Glomerular visceral epithelial cell (primary cell): ENCODE measurements at regions not wholly inside any gene's neighbourhood (a gene's known extent, or its start where the extent isn't known, plus 50 kb on each side); places are given as distances from the start of the nearest gene placed in this dataset.
A peak's percentile ranks its signal among the peaks of the same experiment; 100 is the strongest.
"Not testable (repeated sequence)": the region's sequence is repeated elsewhere in the genome, so short reads cannot be mapped to it uniquely, and the experiment has no call there.

Experiments used
- DNase-seq: peaks from one replicate; pipeline ENCODE4 v3.0.0-alpha.2; 2016; ENCODE audit errors: extremely low spot score

DNA sequence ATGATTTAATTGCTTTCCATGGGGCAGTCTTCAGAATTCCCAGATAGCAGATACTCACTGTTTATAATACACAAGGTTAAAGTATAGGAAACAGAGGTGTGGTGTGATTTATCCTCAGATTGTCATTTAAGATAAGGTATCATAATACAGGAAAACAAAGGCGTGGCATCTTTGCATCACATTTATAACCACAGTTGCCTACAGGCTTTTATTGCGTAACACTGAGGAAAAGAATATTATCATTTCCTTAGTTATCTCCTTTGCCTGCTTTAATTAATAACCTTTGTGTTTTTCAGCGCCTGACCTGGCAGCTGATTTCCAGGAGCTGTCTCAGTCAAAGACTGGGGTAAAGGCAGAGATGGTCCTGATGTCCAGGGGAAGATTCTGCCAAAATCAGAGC, 68.8 kb downstream of the SSX7 start:
- DNase-seq = no peak

DNA sequence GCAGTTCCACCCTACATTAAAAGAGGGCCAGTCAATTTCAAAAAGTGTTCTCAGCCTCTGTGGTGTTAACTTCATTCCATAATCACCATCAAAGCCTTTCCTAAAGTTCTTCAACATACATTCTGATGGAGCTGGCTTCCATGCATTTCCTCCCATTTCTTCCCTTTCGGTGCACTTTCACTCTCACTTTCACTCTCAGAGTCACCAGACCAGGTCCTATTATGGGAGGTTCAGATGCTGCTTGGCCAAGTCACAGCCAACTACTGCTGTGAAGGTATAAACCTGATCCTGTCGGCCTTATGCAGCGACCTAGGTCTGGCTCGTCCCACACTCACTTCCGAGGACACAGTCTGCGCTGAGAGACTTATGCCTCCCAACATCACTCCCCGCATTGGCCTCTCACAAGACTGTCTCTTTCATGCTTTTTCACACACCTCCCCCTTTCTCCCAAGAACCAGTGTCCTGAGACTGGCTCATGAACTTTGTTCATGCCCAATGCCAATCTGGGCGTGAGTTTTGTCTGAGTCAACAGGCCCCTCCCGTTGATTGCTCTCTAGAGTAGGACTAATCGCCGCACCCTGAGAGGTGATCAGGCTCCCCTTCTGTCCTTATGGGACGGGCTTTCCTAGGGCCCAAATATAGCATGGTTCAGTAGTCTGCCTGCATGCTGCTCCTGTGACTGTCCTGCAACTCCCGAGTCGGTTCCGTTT, 60.8 kb upstream of the XAGE1B start:
- no peak for DNase-seq

DNA sequence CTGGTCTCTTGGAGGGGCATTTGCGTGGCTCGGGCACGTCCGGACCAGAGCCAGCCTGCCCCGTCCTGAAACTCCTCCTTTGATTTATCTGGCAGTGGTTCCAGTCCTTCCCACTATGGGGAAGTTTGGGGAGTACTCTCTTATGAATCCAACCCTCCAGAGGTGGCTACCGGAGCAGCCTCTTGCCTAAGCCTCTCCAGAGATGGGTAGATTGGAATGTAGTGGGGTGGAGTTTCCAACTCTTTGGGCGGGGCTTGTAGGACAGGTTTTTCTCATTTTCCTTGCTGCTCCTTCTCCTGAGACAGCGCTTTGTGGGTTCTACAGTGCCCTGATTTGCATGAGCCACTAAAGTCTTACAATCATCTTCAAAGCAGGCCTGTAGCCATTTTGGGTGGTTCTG, 60.1 kb upstream of the XAGE1B start:
- no peak for DNase-seq

DNA sequence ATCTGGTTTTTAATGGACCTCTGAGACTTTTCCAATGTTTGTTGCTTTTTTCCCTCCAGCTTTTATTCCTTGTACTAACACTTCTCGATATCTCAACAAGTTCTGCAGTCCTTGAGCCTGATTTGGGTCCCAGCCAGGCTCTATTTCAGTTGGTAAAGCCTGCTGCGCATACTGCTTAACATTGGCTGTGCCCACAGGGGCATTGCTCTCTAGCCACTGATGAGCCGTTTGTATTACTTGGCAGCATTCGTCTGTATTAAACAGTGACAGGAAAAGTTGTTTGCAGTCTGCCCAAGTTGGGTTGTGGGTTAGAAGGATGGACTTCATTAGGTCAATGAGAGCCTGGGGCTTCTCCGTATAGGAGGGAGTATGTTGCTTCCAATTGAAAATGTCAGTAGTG, 59.6 kb upstream of the XAGE1B start:
- no peak for DNase-seq

DNA sequence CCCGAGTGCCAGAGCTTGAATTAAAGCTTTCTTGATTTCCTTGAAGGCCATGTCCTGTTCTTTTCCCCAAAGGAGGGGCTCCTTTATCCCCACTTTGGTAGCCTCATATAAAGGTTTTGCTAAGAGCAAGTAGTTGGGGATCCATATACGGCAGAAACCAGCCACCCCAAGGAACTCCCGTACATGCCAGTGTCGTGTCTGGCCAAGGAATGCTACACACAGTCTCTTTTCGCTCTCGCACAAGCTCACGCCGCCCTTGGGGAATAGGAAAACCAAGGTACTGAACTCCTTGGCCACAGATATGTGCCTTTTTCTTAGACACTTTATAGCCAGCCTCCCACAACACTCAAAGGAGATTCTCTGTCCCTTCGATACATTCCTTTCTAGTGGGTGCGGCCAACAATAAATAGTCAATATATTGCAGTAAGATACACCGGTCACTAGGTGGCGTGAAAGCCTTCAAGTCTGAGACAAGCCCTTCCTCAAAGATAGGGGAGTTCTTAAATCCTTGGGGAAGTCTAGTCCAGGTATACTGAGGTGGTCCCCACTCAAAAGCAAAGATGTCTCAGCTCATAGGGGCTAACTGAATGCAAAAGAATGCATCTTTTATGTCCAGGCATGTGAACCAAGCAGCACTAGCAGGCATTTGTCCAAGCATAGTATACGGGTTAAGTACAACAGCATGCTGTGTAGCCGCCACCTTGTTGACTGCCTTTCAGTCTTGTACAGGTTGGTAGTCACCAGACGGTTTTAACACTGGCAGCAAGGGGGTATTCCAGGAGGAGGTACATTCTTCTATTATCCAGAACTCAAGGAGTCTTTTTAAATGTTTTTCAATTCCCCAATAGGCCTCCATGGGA, 57.8 kb upstream of the XAGE1B start:
- DNase-seq = peak; percentile 56

DNA sequence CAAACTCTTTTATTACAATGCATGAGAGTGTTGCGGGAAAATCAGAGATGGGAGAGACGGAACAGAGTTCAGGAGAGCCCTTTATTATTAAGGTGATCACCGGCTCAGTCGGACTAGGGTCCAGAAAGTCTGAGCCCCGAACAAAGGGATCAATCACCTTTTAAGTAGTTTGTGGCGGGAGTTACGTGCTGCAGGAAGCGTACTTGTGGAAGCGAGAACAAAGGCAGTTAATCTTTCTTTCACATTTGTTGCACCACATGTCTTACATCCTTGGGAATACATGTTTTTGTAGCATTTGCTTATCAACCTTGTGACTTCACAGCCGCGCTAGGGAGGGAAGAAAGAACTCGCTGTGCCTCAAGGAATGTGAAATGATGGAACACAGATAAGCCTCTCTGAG, 51.3 kb upstream of the XAGE1B start:
- not testable (repeated sequence) for DNase-seq
